ENCODE measurements at regions not wholly inside any gene's neighbourhood (a gene's known extent, or its start where the extent isn't known, plus 50 kb on each side); places are given as distances from the start of the nearest gene placed in this dataset.

- no peaks in the 10 kb centered on the region for H3K4me1 ChIP-seq (ENCODE audit: control insufficient read depth in 4 of 4, insufficient read depth in 4 of 4, low read length in 3 of 4)
- no peaks in the 10 kb centered on the region for H3K27me3 ChIP-seq (ENCODE audit: control insufficient read depth in 4 of 4, insufficient read depth in 4 of 4, low read length in 3 of 4)
- DNase-seq (ENCODE audit: low spot score) = no peak
- H3K9ac ChIP-seq (ENCODE audit: low read depth in 1 of 2, low read length in 2 of 2) = no peak overlapping the region
- no peak overlapping the region for H3K27ac ChIP-seq (ENCODE audit: low read depth in 1 of 2, low read length in 2 of 2)
- no peak overlapping the region for H3K4me3 ChIP-seq (ENCODE audit: low read depth in 1 of 3, low read length in 3 of 3)
- TF ChIP-seq NR2F2 (IDR thresholded peaks at IDR 0.05) (no peak), RAD21 (IDR thresholded peaks at IDR 0.05) (no peak), TAF1 (conservative IDR thresholded peaks at IDR 0.05) (no peak), JUND (IDR thresholded peaks at IDR 0.05) (no peak), ATF3 (IDR thresholded peaks at IDR 0.05) (no peak), ZBTB33 (IDR thresholded peaks at IDR 0.05) (no peak), MAX (IDR thresholded peaks at IDR 0.05) (no peak)
- peaks cover 0 to 4% (median under 1%) of the 10 kb centered on the region in 4 donors for H3K9me3 ChIP-seq (ENCODE audit: control insufficient read depth in 4 of 4, low read length in 3 of 4)
- H3K36me3 ChIP-seq (ENCODE audit: control insufficient read depth in 4 of 4, insufficient read depth in 3 of 4, low read depth in 1 of 4, low read length in 3 of 4) = no peaks in the 10 kb centered on the region
- WGBS = 64% methylated on average over 8 of the region's 8 CpGs
Observed at GRCh38 chr7:68336594-68336993, 1261.7 kb upstream of the AUTS2 start.

- DNase-seq (ENCODE audit: low spot score) = no peak
- H3K4me3 ChIP-seq (ENCODE audit: low read depth in 1 of 3, low read length in 3 of 3) = no peak overlapping the region
- H3K9ac ChIP-seq (ENCODE audit: low read depth in 1 of 2, low read length in 2 of 2) = no peak overlapping the region
- H3K4me1 ChIP-seq (ENCODE audit: control insufficient read depth in 4 of 4, insufficient read depth in 4 of 4, low read length in 3 of 4) = no peaks in the 10 kb centered on the region
- H3K36me3 ChIP-seq (ENCODE audit: control insufficient read depth in 4 of 4, insufficient read depth in 3 of 4, low read depth in 1 of 4, low read length in 3 of 4) = no peaks in the 10 kb centered on the region
- H3K9me3 ChIP-seq (ENCODE audit: control insufficient read depth in 4 of 4, low read length in 3 of 4) = no peaks in the 10 kb centered on the region
- H3K27me3 ChIP-seq (ENCODE audit: control insufficient read depth in 4 of 4, insufficient read depth in 4 of 4, low read length in 3 of 4) = peaks cover 0 to 3% (median 0%) of the 10 kb centered on the region in 4 donors
- TF ChIP-seq YY1 (IDR thresholded peaks at IDR 0.05) (no peak), HNF4A (conservative IDR thresholded peaks at IDR 0.05) (no peak), RAD21 (IDR thresholded peaks at IDR 0.05) (no peak), RXRA (IDR thresholded peaks at IDR 0.05) (no peak), FOXA1 (IDR thresholded peaks at IDR 0.05) (no peak), SP1 (IDR thresholded peaks at IDR 0.05) (no peak), ZBTB33 (IDR thresholded peaks at IDR 0.05) (no peak)
- WGBS = 89% methylated on average over 3 of the region's 3 CpGs
- no peak overlapping the region for H3K27ac ChIP-seq (ENCODE audit: low read depth in 1 of 2, low read length in 2 of 2)
Observed at GRCh38 chr7:68348401-68348800, 1249.9 kb upstream of the AUTS2 start.

GRCh38 chr7:68362745-68363518, 1235.3 kb upstream of the AUTS2 start:
- Histone ChIP-seq H3K27me3 (ENCODE audit: control insufficient read depth in 4 of 4, insufficient read depth in 4 of 4, low read length in 3 of 4) (no peaks in the 10 kb centered on the region), H3K4me3 (ENCODE audit: low read depth in 1 of 3, low read length in 3 of 3) (no peak overlapping the region), H3K9me3 (ENCODE audit: control insufficient read depth in 4 of 4, low read length in 3 of 4) (peaks cover 0 to 2% (median 0%) of the 10 kb centered on the region in 4 donors), H3K36me3 (ENCODE audit: control insufficient read depth in 4 of 4, insufficient read depth in 3 of 4, low read depth in 1 of 4, low read length in 3 of 4) (no peaks in the 10 kb centered on the region), H3K27ac (ENCODE audit: low read depth in 1 of 2, low read length in 2 of 2) (no peak overlapping the region), H3K4me1 (ENCODE audit: control insufficient read depth in 4 of 4, insufficient read depth in 4 of 4, low read length in 3 of 4) (no peaks in the 10 kb centered on the region), H3K9ac (ENCODE audit: low read depth in 1 of 2, low read length in 2 of 2) (no peak overlapping the region)
- no peak for DNase-seq (ENCODE audit: low spot score)
- 69% methylated on average over 7 of the region's 7 CpGs for WGBS
- TF ChIP-seq HNF4G (IDR thresholded peaks at IDR 0.05) (no peak), NR2F2 (IDR thresholded peaks at IDR 0.05) (no peak)
